ENCODE measurements at regions not wholly inside any gene's neighbourhood (a gene's known extent, or its start where the extent isn't known, plus 50 kb on each side); places are given as distances from the start of the nearest gene placed in this dataset.

GRCh38 chr2:181841079-181841478, 50.5 kb upstream of the ITPRID2 start:
- ATAC-seq, result no peak
- no peaks in the 10 kb centered on the region for H3K36me3 ChIP-seq
- no peaks in the 10 kb centered on the region for H3K4me1 ChIP-seq
- H3K27me3 ChIP-seq, result no peaks in the 10 kb centered on the region
- intact Hi-C loops (cut with DNase I), result no loop called here
- no peak overlapping the region for H3K27ac ChIP-seq
- no peak for TF ChIP-seq CTCF (IDR thresholded peaks at IDR 0.05)
- H3K9me3 ChIP-seq, result no peaks in the 10 kb centered on the region
- no peak overlapping the region for H3K4me3 ChIP-seq
- DNase-seq, result no peak
